ENCODE measurements at regions not wholly inside any gene's neighbourhood (a gene's known extent, or its start where the extent isn't known, plus 50 kb on each side); places are given as distances from the start of the nearest gene placed in this dataset.

GRCh38 chr9:69970001-69970533 is 73.6 kb upstream of the MAMDC2 start:
- Histone ChIP-seq H3K9me3 (no peaks in the 10 kb centered on the region), H3K4me3 (ENCODE audit: low read depth, low read length) (no peak overlapping the region), H3K27me3 (no peaks in the 10 kb centered on the region), H3K4me1 (no peaks in the 10 kb centered on the region), H3K36me3 (no peaks in the 10 kb centered on the region)
- DNase-seq: no peak
- TF ChIP-seq CTCF (IDR thresholded peaks at IDR 0.05; ENCODE audit: low read depth, low read length): no peak

GRCh38 chr9:69971643-69972449 is 71.8 kb upstream of the MAMDC2 start:
- peak; percentile 98 for TF ChIP-seq CTCF (IDR thresholded peaks at IDR 0.05; ENCODE audit: low read depth, low read length)
- DNase-seq: peak; percentile 78
- Histone ChIP-seq H3K4me1 (no peaks in the 10 kb centered on the region), H3K4me3 (ENCODE audit: low read depth, low read length) (no peak overlapping the region), H3K9me3 (no peaks in the 10 kb centered on the region), H3K27me3 (no peaks in the 10 kb centered on the region), H3K36me3 (no peaks in the 10 kb centered on the region)

DNA sequence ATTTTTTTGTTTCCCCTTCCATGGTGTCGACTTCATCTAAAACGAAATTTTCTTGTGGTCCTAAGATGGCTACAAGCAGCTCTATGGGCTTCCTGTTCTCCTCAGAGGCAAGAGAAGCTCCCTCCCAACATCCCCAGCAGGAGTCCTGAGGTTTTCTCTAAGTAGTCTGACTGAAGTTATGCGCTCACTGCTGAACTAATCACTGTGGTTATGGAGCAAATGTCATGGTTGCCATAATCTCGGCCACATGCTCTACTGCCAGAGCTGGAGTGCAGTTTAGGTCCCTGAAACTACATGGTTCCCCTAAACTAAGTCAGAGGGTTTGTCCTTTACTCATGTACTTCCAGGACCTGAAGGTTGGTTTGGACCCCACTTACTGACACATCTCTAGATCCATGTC is 68.0 kb upstream of the MAMDC2 start:
- H3K36me3 ChIP-seq: no peaks in the 10 kb centered on the region
- no peaks in the 10 kb centered on the region for H3K9me3 ChIP-seq
- no peaks in the 10 kb centered on the region for H3K4me1 ChIP-seq
- TF ChIP-seq CTCF (IDR thresholded peaks at IDR 0.05; ENCODE audit: low read depth, low read length): no peak
- H3K4me3 ChIP-seq (ENCODE audit: low read depth, low read length): no peak overlapping the region
- H3K27me3 ChIP-seq: no peaks in the 10 kb centered on the region
- DNase-seq: no peak

DNA sequence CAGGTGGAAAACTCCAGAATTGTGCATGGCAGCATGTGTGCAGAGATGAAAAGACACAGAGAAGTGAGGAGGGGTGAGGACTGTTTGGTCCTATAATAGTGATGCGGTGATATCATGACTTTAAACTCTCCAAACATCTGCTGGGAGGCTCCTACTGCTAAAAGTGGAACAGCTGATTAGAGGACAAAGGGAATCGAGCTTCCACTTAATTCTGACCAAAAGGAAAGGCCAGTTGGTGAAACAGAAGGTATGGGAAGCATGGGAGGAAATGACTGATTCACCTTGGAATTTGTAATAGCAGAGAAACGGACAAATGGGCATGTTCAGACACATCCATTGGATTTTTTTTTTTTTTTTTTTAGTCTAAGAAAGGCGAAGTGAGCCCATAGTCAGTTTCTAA is 67.5 kb upstream of the MAMDC2 start:
- no peak for TF ChIP-seq CTCF (IDR thresholded peaks at IDR 0.05; ENCODE audit: low read depth, low read length)
- no peak overlapping the region for H3K4me3 ChIP-seq (ENCODE audit: low read depth, low read length)
- no peaks in the 10 kb centered on the region for H3K27me3 ChIP-seq
- H3K36me3 ChIP-seq: no peaks in the 10 kb centered on the region
- no peaks in the 10 kb centered on the region for H3K4me1 ChIP-seq
- DNase-seq: no peak
- no peaks in the 10 kb centered on the region for H3K9me3 ChIP-seq

DNA sequence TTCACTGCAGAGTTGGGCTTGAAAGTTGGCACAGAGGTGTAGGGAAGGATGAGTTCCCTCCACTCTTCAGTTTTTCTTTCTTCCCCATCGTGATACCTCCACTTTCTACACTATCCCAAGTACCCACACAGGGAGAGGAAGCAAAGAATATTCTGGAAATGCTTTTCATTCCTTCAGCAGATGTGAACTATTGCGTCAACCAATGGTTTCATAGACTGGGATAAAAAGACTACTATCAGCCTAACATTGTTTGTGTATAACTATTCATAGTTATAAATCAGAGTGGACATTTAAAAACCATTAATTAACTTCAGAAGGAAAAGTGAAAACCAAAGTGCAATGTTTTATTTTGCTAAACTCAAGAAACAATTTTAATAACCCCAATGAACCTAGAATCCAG is 63.6 kb upstream of the MAMDC2 start:
- H3K27me3 ChIP-seq: no peaks in the 10 kb centered on the region
- DNase-seq: no peak
- no peaks in the 10 kb centered on the region for H3K4me1 ChIP-seq
- H3K4me3 ChIP-seq (ENCODE audit: low read depth, low read length): no peak overlapping the region
- TF ChIP-seq CTCF (IDR thresholded peaks at IDR 0.05; ENCODE audit: low read depth, low read length): no peak
- no peaks in the 10 kb centered on the region for H3K9me3 ChIP-seq
- H3K36me3 ChIP-seq: no peaks in the 10 kb centered on the region

DNA sequence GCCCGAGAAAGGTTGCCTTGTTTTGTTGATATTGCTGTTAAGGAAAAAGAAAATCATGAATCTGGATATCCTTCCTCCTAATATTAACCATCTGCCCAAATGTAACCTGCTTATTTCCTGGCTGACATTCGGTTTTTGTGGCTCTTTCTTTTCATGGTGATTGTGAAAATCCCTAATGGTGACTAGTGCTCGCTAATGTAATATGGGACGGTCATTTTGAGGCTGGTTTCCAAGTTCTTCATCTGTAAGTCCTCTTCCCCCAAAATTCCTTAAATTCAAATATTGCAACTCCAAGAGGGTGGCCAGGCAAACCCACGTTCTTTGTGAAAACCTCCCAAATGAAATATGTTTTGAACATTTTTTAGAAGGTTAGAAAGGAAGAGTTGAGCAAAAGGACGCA is 63.1 kb upstream of the MAMDC2 start:
- H3K36me3 ChIP-seq: no peaks in the 10 kb centered on the region
- H3K4me1 ChIP-seq: no peaks in the 10 kb centered on the region
- no peaks in the 10 kb centered on the region for H3K9me3 ChIP-seq
- no peak for TF ChIP-seq CTCF (IDR thresholded peaks at IDR 0.05; ENCODE audit: low read depth, low read length)
- no peak overlapping the region for H3K4me3 ChIP-seq (ENCODE audit: low read depth, low read length)
- no peaks in the 10 kb centered on the region for H3K27me3 ChIP-seq
- DNase-seq: no peak

Measured in BE2C (cell line).